ENCODE measurements at regions not wholly inside any gene's neighbourhood (a gene's known extent, or its start where the extent isn't known, plus 50 kb on each side); places are given as distances from the start of the nearest gene placed in this dataset.

DNA sequence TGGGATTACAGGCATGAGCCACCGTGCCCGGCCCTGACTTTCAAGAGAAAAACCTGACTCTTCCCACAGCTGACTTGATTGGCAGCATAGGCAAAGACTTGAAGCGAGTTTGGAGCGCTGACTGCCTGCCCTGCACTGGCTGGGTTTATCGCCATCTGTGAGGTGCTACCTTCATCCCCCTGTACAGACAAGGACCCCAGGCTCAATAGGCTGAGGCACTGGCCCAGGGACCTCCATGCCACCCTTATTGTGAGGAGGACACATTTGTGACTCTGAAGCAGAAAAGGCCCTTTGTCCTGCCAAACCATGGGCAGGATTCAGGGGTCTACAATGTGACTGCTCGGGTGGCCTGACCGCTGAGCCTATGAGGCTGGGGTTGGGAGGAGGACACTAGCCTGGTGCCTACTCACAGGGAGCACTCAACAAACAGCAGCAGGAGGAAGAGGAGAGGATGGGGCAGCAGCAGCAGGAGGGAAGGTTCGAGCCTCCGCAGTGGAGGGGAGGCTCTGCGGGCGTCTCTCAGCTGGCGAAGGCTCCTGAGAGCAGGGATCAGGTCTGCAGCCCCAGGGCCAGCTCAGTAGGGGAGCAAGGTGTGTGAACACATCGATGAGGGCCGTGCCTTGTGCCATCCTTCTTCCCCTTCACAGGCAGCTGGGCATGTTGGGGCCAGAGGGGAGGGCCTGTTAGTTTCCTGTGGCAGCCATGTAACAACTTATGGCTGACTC, 72.9 kb upstream of the WNT7B start:
- ATAC-seq (ENCODE audit: insufficient number of reproducible peaks, low FRiP score, low read depth) (no peak), DNase-seq (ENCODE audit: low spot score) (no peak)
- Histone ChIP-seq H3K27me3 (replicated peaks; ENCODE audit: insufficient read depth) (no peaks in the 10 kb centered on the region), H3K9me3 (no peaks in the 10 kb centered on the region), H3K36me3 (no peaks in the 10 kb centered on the region), H3K27ac (peak overlapping the region; percentile 97), H3K4me3 (no peak overlapping the region), H3K4me1 (ENCODE audit: control insufficient read depth in 1 of 2, low read depth in 2 of 2) (peaks cover 49 to 83% of the 10 kb centered on the region in 2 donors)
- TF ChIP-seq, protein P1, sequence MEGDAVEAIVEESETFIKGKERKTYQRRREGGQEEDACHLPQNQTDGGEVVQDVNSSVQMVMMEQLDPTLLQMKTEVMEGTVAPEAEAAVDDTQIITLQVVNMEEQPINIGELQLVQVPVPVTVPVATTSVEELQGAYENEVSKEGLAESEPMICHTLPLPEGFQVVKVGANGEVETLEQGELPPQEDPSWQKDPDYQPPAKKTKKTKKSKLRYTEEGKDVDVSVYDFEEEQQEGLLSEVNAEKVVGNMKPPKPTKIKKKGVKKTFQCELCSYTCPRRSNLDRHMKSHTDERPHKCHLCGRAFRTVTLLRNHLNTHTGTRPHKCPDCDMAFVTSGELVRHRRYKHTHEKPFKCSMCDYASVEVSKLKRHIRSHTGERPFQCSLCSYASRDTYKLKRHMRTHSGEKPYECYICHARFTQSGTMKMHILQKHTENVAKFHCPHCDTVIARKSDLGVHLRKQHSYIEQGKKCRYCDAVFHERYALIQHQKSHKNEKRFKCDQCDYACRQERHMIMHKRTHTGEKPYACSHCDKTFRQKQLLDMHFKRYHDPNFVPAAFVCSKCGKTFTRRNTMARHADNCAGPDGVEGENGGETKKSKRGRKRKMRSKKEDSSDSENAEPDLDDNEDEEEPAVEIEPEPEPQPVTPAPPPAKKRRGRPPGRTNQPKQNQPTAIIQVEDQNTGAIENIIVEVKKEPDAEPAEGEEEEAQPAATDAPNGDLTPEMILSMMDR (IDR thresholded peaks at IDR 0.05) = no peak

DNA sequence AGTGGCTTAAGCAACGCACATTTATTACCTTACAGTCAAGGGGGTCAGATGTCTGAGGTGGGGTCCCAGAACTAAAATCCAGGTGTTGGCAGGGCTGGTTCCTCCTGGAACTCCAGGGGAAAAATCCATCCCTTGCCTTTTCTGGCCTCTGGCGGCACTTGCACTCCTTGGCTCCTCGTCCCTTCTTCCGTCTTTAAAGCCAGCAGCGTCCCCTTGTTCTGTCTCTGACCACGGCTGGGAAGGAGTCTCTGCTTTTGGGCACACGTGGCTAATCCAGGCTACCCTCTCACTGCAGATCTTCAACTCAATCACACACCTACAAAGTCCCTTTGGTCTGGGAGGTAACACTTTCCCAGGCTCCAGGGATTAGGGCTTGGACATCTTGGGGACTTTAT, 73.5 kb upstream of the WNT7B start:
- no peak overlapping the region for H3K4me3 ChIP-seq
- no peaks in the 10 kb centered on the region for H3K9me3 ChIP-seq
- H3K27me3 ChIP-seq (replicated peaks; ENCODE audit: insufficient read depth) = no peaks in the 10 kb centered on the region
- DNase-seq (ENCODE audit: low spot score) (no peak), ATAC-seq (ENCODE audit: insufficient number of reproducible peaks, low FRiP score, low read depth) (no peak)
- H3K4me1 ChIP-seq (ENCODE audit: control insufficient read depth in 1 of 2, low read depth in 2 of 2) = peaks cover 53 to 85% of the 10 kb centered on the region in 2 donors
- TF ChIP-seq, protein P1 (IDR thresholded peaks at IDR 0.05) = no peak
- H3K27ac ChIP-seq = peak overlapping the region; percentile 97
- no peaks in the 10 kb centered on the region for H3K36me3 ChIP-seq

DNA sequence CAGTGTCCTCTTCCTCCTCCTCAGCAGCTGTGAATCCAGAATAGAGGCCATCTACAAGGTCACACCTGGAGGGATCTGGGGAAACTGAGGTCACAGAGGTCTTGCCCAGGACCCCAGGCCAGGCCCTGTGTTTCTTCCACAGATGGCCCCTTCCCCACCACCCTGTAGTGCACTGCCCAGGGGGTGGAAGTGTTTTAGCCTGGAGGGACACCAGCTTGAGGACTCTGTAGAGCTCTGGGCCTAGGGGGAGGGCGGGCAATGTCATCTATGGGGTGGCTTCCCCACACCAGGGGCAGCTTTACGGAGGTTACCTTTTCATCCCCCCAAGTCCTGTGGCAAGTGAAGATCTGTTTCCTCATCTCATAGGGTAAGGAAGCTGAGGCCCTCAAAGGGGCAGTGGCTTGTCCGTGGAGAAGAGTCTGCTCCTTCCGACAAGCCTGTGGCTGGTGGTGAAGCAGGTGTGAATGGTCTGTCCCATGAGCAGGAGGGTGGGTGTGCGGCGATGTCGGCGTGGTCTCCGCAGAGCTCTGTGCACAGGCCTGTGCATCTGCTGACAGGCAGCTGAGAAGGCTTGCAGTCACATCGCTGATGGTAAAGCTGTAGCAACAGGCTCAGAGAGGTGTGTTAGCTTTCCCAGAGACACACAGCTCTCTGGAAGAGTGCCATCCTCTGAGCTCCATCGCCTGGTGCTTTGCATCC, 74.1 kb upstream of the WNT7B start:
- Histone ChIP-seq H3K4me3 (no peak overlapping the region), H3K36me3 (no peaks in the 10 kb centered on the region), H3K27ac (peak overlapping the region; percentile 97), H3K4me1 (ENCODE audit: control insufficient read depth in 1 of 2, low read depth in 2 of 2) (peaks cover 47 to 84% of the 10 kb centered on the region in 2 donors), H3K9me3 (no peaks in the 10 kb centered on the region), H3K27me3 (replicated peaks; ENCODE audit: insufficient read depth) (no peaks in the 10 kb centered on the region)
- ATAC-seq (ENCODE audit: insufficient number of reproducible peaks, low FRiP score, low read depth) (no peak), DNase-seq (ENCODE audit: low spot score) (no peak)
- TF ChIP-seq, protein P1 (IDR thresholded peaks at IDR 0.05) = no peak

DNA sequence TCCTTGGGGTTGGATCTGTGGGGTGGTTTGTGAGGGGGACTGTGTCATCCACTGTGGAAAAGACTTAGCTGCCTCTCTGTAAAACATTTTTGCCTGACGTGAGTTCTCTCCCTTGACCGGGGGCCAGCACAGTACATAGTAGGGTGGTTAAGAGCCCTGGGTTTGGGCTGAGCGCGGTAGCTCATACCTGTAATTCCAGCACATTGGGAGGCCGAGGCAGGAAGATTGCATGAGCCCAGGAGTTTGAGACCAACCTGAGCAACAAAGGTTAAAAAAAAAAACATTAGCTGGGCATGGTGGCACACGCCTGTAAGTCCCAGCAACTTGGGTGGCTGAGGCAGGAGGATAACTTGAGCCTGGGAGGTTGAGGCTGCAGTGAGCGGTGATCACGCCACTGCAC, 74.7 kb upstream of the WNT7B start:
- TF ChIP-seq, protein P1 (IDR thresholded peaks at IDR 0.05) = no peak
- no peak overlapping the region for H3K4me3 ChIP-seq
- H3K4me1 ChIP-seq (ENCODE audit: control insufficient read depth in 1 of 2, low read depth in 2 of 2) = peaks cover 42 to 83% of the 10 kb centered on the region in 2 donors
- H3K27me3 ChIP-seq (replicated peaks; ENCODE audit: insufficient read depth) = no peaks in the 10 kb centered on the region
- H3K36me3 ChIP-seq = no peaks in the 10 kb centered on the region
- peak overlapping the region; percentile 97 for H3K27ac ChIP-seq
- DNase-seq (ENCODE audit: low spot score) (no peak), ATAC-seq (ENCODE audit: insufficient number of reproducible peaks, low FRiP score, low read depth) (no peak)
- H3K9me3 ChIP-seq = no peaks in the 10 kb centered on the region

DNA sequence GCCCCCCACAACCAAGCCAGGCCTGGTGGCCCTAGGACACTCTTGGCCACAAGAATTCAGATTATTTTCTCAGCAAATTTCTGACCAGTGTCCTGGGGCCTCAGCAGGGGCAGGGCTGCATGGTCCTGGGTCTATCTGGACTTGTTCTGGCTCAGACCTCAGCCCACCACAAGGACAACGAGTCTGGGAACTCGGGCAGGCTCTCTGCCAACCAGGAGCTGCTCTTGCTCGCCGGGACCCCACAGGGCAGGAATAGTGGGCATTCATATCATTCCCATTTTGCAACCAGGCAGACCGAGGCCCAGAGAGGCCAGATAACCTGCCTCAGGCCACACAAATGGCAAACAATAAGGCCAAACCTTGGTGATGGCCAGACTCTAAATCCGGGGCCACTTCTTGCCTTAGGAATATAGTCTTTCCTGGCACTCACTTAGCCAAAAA, 75.4 kb upstream of the WNT7B start:
- TF ChIP-seq, protein P1 (IDR thresholded peaks at IDR 0.05) = no peak
- no peaks in the 10 kb centered on the region for H3K36me3 ChIP-seq
- H3K4me1 ChIP-seq (ENCODE audit: control insufficient read depth in 1 of 2, low read depth in 2 of 2) = peaks cover 35 to 83% of the 10 kb centered on the region in 2 donors
- H3K27ac ChIP-seq = peak overlapping the region; percentile 97
- no peaks in the 10 kb centered on the region for H3K27me3 ChIP-seq (replicated peaks; ENCODE audit: insufficient read depth)
- DNase-seq (ENCODE audit: low spot score) (no peak), ATAC-seq (ENCODE audit: insufficient number of reproducible peaks, low FRiP score, low read depth) (no peak)
- peak overlapping the region; percentile 80 for H3K4me3 ChIP-seq
- no peaks in the 10 kb centered on the region for H3K9me3 ChIP-seq

Measured in thoracic aorta (tissue), 2 donors.